GM23338 (cell line): ENCODE measurements at regions not wholly inside any gene's neighbourhood (a gene's known extent, or its start where the extent isn't known, plus 50 kb on each side); places are given as distances from the start of the nearest gene placed in this dataset.

Experiments used
- ATAC-seq: fragments of 200-7000 bp; cut with Tn5 transposase; 3 replicates; pipeline ENCODE4 v1.9.1; 2020
- DNase-seq: peaks from one replicate; pipeline ENCODE4 v3.0.0-alpha.2; 2015; ENCODE audit warnings: low spot score
- H2AFZ ChIP-seq: fragments of 200-600 bp; sonication (generic); 2 replicates; pipeline ENCODE4 v1.8.0; 2016; ENCODE audit warnings: antibody characterized with exemption, mild to moderate bottlenecking, moderate library complexity
- H3F3A ChIP-seq: fragments of 200-600 bp; sonication (generic); replicated peaks from 2 replicates; pipeline ENCODE4 v1.8.0; 2017; ENCODE audit warnings: antibody characterized with exemption, mixed run types, low read depth
- H3K27ac ChIP-seq: fragments of 200-600 bp; sonication (generic); 2 replicates; pipeline ENCODE4 v1.6.1; 2016; ENCODE audit warnings: low read depth
- H3K27me3 ChIP-seq: fragments of 200-600 bp; sonication (generic); 2 replicates; pipeline ENCODE4 v1.8.0; 2016; ENCODE audit warnings: mild to moderate bottlenecking, mixed run types, moderate library complexity; ENCODE audit not compliant: insufficient read depth
- H3K36me3 ChIP-seq: fragments of 200-600 bp; sonication (generic); 2 replicates; pipeline ENCODE4 v1.8.0; 2016; ENCODE audit warnings: mild to moderate bottlenecking; ENCODE audit not compliant: insufficient read depth
- H3K4me1 ChIP-seq: fragments of 200-600 bp; sonication (generic); 2 replicates; pipeline ENCODE4 v1.8.0; 2016; ENCODE audit warnings: mild to moderate bottlenecking, moderate library complexity; ENCODE audit not compliant: insufficient read depth
- H3K4me2 ChIP-seq: fragments of 200-600 bp; sonication (generic); 2 replicates; pipeline ENCODE4 v1.7.1; 2017; ENCODE audit warnings: mixed run types
- H3K4me3 ChIP-seq: fragments of 200-600 bp; sonication (generic); 2 replicates; pipeline ENCODE4 v1.6.1; 2016; ENCODE audit warnings: mixed run types
- H3K79me2 ChIP-seq: fragments of 200-600 bp; sonication (generic); replicated peaks from 2 replicates; pipeline ENCODE4 v1.8.0; 2017; ENCODE audit warnings: mild to moderate bottlenecking; ENCODE audit not compliant: insufficient read depth
- H3K9me2 ChIP-seq: fragments of 200-600 bp; sonication (generic); 2 replicates; pipeline ENCODE4 v1.8.0; 2017; ENCODE audit not compliant: insufficient read depth
- H4K20me1 ChIP-seq: fragments of 200-600 bp; sonication (generic); replicated peaks from 2 replicates; pipeline ENCODE4 v1.8.0; 2017; ENCODE audit warnings: mild to moderate bottlenecking; ENCODE audit not compliant: insufficient read depth
- H3K27ac Mint-ChIP-seq: 2 replicates; pipeline ENCODE4 v1.8.0; 2020; ENCODE audit warnings: inconsistent platforms, mild to moderate bottlenecking, moderate library complexity, mixed read lengths
- H3K27me3 Mint-ChIP-seq: 3 replicates; pipeline ENCODE4 v1.8.0; 2022; ENCODE audit warnings: low read depth, mild to moderate bottlenecking, moderate library complexity, mixed read lengths, inconsistent platforms; ENCODE audit not compliant: insufficient read depth, poor library complexity
- H3K36me3 Mint-ChIP-seq: 3 replicates; pipeline ENCODE4 v1.8.0; 2021; ENCODE audit warnings: low read depth, mild to moderate bottlenecking, inconsistent platforms, moderate library complexity, mixed read lengths
- H3K4me1 Mint-ChIP-seq: 3 replicates; pipeline ENCODE4 v1.8.0; 2020; ENCODE audit warnings: mild to moderate bottlenecking, inconsistent platforms, mixed read lengths
- H3K4me3 Mint-ChIP-seq: 3 replicates; pipeline ENCODE4 v1.8.0; 2021; ENCODE audit warnings: moderate library complexity, mild to moderate bottlenecking, inconsistent platforms, mixed read lengths
- H3K9me3 Mint-ChIP-seq: 3 replicates; pipeline ENCODE4 v1.8.0; 2020; ENCODE audit warnings: moderate library complexity, mild to moderate bottlenecking, inconsistent platforms, mixed read lengths
- CTCF ChIP-seq, 2 experiments: fragments of 200-600 bp in 1 of 2; sonication (generic) in 1 of 2; conservative IDR thresholded peaks; 2 replicates each; pipeline versions ENCODE4 v1.5.1 to v1.6.1; 2016 to 2017; ENCODE audit warnings: antibody characterized with exemption in 2 of 2, low read depth in 2 of 2, mild to moderate bottlenecking in 2 of 2, moderate library complexity in 1 of 2
- EZH2 ChIP-seq: fragments of 200-600 bp; sonication (generic); IDR thresholded peaks from one replicate; pipeline ENCODE4 v1.8.0; 2017; ENCODE audit warnings: antibody characterized with exemption, mild to moderate bottlenecking, low read depth; ENCODE audit not compliant: unreplicated experiment
- EZH2phosphoT487 ChIP-seq: fragments of 200-600 bp; sonication (generic); IDR thresholded peaks from one replicate; pipeline ENCODE4 v1.8.1; 2018; ENCODE audit warnings: antibody characterized with exemption; ENCODE audit not compliant: unreplicated experiment
- JUNB ChIP-seq: IDR thresholded peaks from one replicate; pipeline ENCODE4 v1.6.1; 2016; ENCODE audit warnings: antibody characterized with exemption; ENCODE audit not compliant: unreplicated experiment
- POLR2AphosphoS5 ChIP-seq: IDR thresholded peaks from 2 replicates; pipeline ENCODE4 v1.6.1; 2016; ENCODE audit warnings: antibody characterized with exemption, low read depth
- TF ChIP-seq, protein P1 (sequence below): IDR thresholded peaks from 2 replicates; pipeline ENCODE4 v1.6.1; 2016; ENCODE audit warnings: antibody characterized with exemption

GRCh38 chr6:110528930-110529325, 52.5 kb upstream of the SLC22A16 start (continued):
- TF ChIP-seq CTCF (conservative IDR thresholded peaks at IDR 0.05; ENCODE audit: low read depth in 2 of 2) (no peak), EZH2phosphoT487 (no peak), EZH2 (no peak), JUNB (no peak)

DNA sequence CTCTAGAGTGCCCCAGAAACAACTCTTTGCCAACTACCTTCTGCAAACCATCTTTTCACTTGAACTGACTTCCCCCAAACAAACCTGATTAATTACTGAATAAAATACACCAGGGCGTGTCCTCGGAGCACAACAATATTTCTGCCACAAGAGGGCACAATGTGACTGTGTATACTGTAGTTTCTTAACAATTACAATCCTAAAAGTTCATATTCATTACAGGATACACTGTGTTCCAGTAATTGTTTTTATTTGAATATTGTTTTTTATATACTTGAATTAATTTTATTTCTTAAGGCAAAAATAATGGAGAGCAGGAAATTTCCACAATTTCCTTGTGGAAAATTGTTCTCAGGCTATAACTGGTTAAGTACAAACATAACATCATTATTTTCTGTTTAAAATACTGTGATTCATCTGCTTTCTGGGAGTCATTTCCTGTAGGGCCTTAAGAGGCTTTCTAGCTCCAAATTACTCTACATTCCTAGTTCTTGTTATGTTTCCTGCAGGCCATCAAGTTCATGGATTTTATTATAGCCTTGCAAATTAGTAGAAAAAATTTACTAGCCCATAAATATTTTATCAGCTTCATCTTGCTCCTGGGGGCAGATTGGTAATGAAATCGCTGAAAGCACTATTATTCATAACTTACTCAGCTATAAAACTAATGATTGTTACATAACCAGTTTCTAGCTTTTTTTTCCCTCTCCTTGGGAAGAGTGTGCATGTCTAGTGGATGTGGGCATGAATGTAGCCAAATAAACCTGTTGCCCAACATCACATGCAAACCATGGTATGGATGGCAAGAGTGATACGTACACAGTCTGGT, 51.9 kb upstream of the SLC22A16 start:
- H3K9me2 ChIP-seq, result 0 out of 2 replicates have a peak, but pooled peaks cover 2% of the 10 kb centered on the region
- Mint-ChIP-seq H3K4me3 (no peak overlapping the region), H3K27ac (no peak overlapping the region), H3K27me3 (peaks cover 3% of the 10 kb centered on the region), H3K36me3 (no peaks in the 10 kb centered on the region), H3K4me1 (peaks cover 4% of the 10 kb centered on the region; the same call in 2 of the 3 replicates), H3K9me3 (peaks cover 4% of the 10 kb centered on the region; the same call in 1 of the 3 replicates)
- peak; percentile 63 for ATAC-seq
- no peaks in the 10 kb centered on the region for H3F3A ChIP-seq
- no peaks in the 10 kb centered on the region for H4K20me1 ChIP-seq
- peak overlapping the region; percentile 52; the same call in 1 of the 2 replicates for H2AFZ ChIP-seq
- DNase-seq, result peak; percentile 70
- H3K4me2 ChIP-seq, result no peak overlapping the region
- no peaks in the 10 kb centered on the region for H3K36me3 ChIP-seq
- no peak overlapping the region for H3K4me3 ChIP-seq
- H3K27ac ChIP-seq, result no peak overlapping the region
- no peaks in the 10 kb centered on the region for H3K27me3 ChIP-seq
- H3K79me2 ChIP-seq, result no peaks in the 10 kb centered on the region
- no peaks in the 10 kb centered on the region for H3K4me1 ChIP-seq
- TF ChIP-seq, protein P1, sequence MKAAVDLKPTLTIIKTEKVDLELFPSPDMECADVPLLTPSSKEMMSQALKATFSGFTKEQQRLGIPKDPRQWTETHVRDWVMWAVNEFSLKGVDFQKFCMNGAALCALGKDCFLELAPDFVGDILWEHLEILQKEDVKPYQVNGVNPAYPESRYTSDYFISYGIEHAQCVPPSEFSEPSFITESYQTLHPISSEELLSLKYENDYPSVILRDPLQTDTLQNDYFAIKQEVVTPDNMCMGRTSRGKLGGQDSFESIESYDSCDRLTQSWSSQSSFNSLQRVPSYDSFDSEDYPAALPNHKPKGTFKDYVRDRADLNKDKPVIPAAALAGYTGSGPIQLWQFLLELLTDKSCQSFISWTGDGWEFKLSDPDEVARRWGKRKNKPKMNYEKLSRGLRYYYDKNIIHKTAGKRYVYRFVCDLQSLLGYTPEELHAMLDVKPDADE, result no peak
- TF ChIP-seq CTCF (conservative IDR thresholded peaks at IDR 0.05; ENCODE audit: low read depth in 2 of 2), result peak; percentile 86 to 93

GRCh38 chr6:110527516-110527915, 51.1 kb upstream of the SLC22A16 start:
- DNase-seq (no peak), ATAC-seq (no peak)
- Mint-ChIP-seq H3K4me1 (peaks cover 4% of the 10 kb centered on the region; the same call in 2 of the 3 replicates), H3K4me3 (no peak overlapping the region), H3K27me3 (peaks cover 3% of the 10 kb centered on the region), H3K27ac (no peak overlapping the region), H3K36me3 (no peaks in the 10 kb centered on the region), H3K9me3 (peaks cover 4% of the 10 kb centered on the region; the same call in 1 of the 3 replicates)
- Histone ChIP-seq H3K4me3 (no peak overlapping the region), H4K20me1 (no peaks in the 10 kb centered on the region), H3K36me3 (no peaks in the 10 kb centered on the region), H3K9me2 (0 out of 2 replicates have a peak, but pooled peaks cover 2% of the 10 kb centered on the region), H3K4me1 (no peaks in the 10 kb centered on the region), H3K27ac (no peak overlapping the region), H3F3A (no peaks in the 10 kb centered on the region), H3K27me3 (no peaks in the 10 kb centered on the region), H3K4me2 (no peak overlapping the region), H2AFZ (no peak overlapping the region), H3K79me2 (no peaks in the 10 kb centered on the region)
- TF ChIP-seq POLR2AphosphoS5, result no peak
- no peak for TF ChIP-seq EZH2
